Smooth muscle cell of the brain vasculature (primary cell): ENCODE measurements at regions not wholly inside any gene's neighbourhood (a gene's known extent, or its start where the extent isn't known, plus 50 kb on each side); places are given as distances from the start of the nearest gene placed in this dataset.
"Not testable (repeated sequence)": the region's sequence is repeated elsewhere in the genome, so short reads cannot be mapped to it uniquely, and the experiment has no call there.

Experiments
- DNase-seq: peaks from one replicate; pipeline ENCODE4 v3.0.0-alpha.2; 2012; ENCODE audit warnings: low read depth, low spot score

GRCh38 chr1:102821707-102822106 is 286.6 kb downstream of the COL11A1 start:
- DNase-seq, result no peak

- DNase-seq, result no peak
Measured at GRCh38 chr1:102800406-102800805, 307.9 kb downstream of the COL11A1 start.

GRCh38 chr1:102799496-102799895 is 308.8 kb downstream of the COL11A1 start:
- peak; percentile 18 for DNase-seq

- no peak for DNase-seq
Measured at GRCh38 chr1:102798718-102799117, 309.6 kb downstream of the COL11A1 start.

GRCh38 chr1:102796429-102796828 is 311.9 kb downstream of the COL11A1 start:
- no peak for DNase-seq

GRCh38 chr1:102790997-102791396 is 317.3 kb downstream of the COL11A1 start:
- peak; percentile 17 for DNase-seq

- DNase-seq, result not testable (repeated sequence)
Measured at GRCh38 chr1:102789951-102790350, 318.4 kb downstream of the COL11A1 start.

- DNase-seq, result no peak
Measured at GRCh38 chr1:102783487-102783886, 324.8 kb downstream of the COL11A1 start.

GRCh38 chr1:102782144-102782543 is 326.2 kb downstream of the COL11A1 start:
- no peak for DNase-seq

GRCh38 chr1:102776071-102776470 is 332.3 kb downstream of the COL11A1 start:
- no peak for DNase-seq

GRCh38 chr1:102772831-102773230 is 335.5 kb downstream of the COL11A1 start:
- DNase-seq, result no peak

- DNase-seq, result no peak
Measured at GRCh38 chr1:102758418-102758817, 349.9 kb downstream of the COL11A1 start.

GRCh38 chr1:102757363-102757762 is 351.0 kb downstream of the COL11A1 start:
- DNase-seq, result no peak

- no peak for DNase-seq
Measured at GRCh38 chr1:102751111-102751510, 357.2 kb downstream of the COL11A1 start.

GRCh38 chr1:102742426-102742825 is 365.9 kb downstream of the COL11A1 start:
- DNase-seq, result no peak

- DNase-seq, result no peak
Measured at GRCh38 chr1:102733491-102734236, 374.7 kb downstream of the COL11A1 start.

GRCh38 chr1:102732927-102733326 is 375.4 kb downstream of the COL11A1 start:
- no peak for DNase-seq

GRCh38 chr1:102726417-102726816 is 381.9 kb downstream of the COL11A1 start:
- DNase-seq, result no peak

GRCh38 chr1:102724741-102725140 is 383.6 kb downstream of the COL11A1 start:
- no peak for DNase-seq

GRCh38 chr1:102715150-102715549 is 393.2 kb downstream of the COL11A1 start:
- no peak for DNase-seq

- DNase-seq, result no peak
Measured at GRCh38 chr1:102699524-102699923, 408.8 kb downstream of the COL11A1 start.

GRCh38 chr1:102693345-102693744 is 415.0 kb downstream of the COL11A1 start:
- no peak for DNase-seq

- no peak for DNase-seq
Measured at GRCh38 chr1:102691592-102692090, 416.7 kb downstream of the COL11A1 start.

GRCh38 chr1:102687383-102687782 is 420.9 kb downstream of the COL11A1 start:
- DNase-seq, result no peak
